ENCODE measurements at regions not wholly inside any gene's neighbourhood (a gene's known extent, or its start where the extent isn't known, plus 50 kb on each side); places are given as distances from the start of the nearest gene placed in this dataset.
"Not testable (repeated sequence)": the region's sequence is repeated elsewhere in the genome, so short reads cannot be mapped to it uniquely, and the experiment has no call there.

GRCh38 chr5:10883945-10884344 lies 122.9 kb upstream of the DAP start:
- not testable (repeated sequence) for TF ChIP-seq CTCF, EZH2phosphoT487 (IDR thresholded peaks at IDR 0.05)
